Astrocyte (in vitro differentiated cells and primary cell): ENCODE measurements at regions not wholly inside any gene's neighbourhood (a gene's known extent, or its start where the extent isn't known, plus 50 kb on each side); places are given as distances from the start of the nearest gene placed in this dataset.

Experiments
- CTCF ChIP-seq: IDR thresholded peaks from 2 replicates; pipeline ENCODE4 v1.5.1; 2011; ENCODE audit warnings: low read depth, mild to moderate bottlenecking, inconsistent platforms, low read length, moderate library complexity; ENCODE audit not compliant: insufficient read depth
- EZH2 ChIP-seq: IDR thresholded peaks from 2 replicates; pipeline ENCODE4 v1.6.1; 2012; ENCODE audit warnings: mild to moderate bottlenecking, low read length, inconsistent platforms; ENCODE audit not compliant: insufficient read depth

- no peak for TF ChIP-seq CTCF
- no peak for TF ChIP-seq EZH2
Observed at GRCh38 chr13:89217813-89218212, 1546.6 kb downstream of the SLITRK5 start.
